AG04449 (cell line): ENCODE measurements at regions not wholly inside any gene's neighbourhood (a gene's known extent, or its start where the extent isn't known, plus 50 kb on each side); places are given as distances from the start of the nearest gene placed in this dataset.

Experiments used
- CTCF ChIA-PET: fragments of 350-600 bp; formaldehyde crosslinking; extraction: SDS; loops from one replicate; lab custom pipeline; 2021; ENCODE audit warnings: antibody characterized with exemption; lab: Yijun Ruan, JAX
- POLR2A ChIA-PET: fragments of 400-600, 350-600 bp; formaldehyde crosslinking; extraction: SDS; loops from one replicate; lab custom pipeline; 2020; ENCODE audit warnings: antibody characterized with exemption, inconsistent platforms; lab: Yijun Ruan, JAX
- DNase-seq: peaks from one replicate; pipeline ENCODE4 v3.0.0-alpha.2; 2010; ENCODE audit warnings: low read depth, low spot score
- H3K4me3 ChIP-seq: 2 replicates; pipeline ENCODE4 v1.5.1; 2011; ENCODE audit warnings: low read depth, mild to moderate bottlenecking, control low read depth, low read length
- TF ChIP-seq, protein P1 (sequence below): IDR thresholded peaks from one replicate; pipeline ENCODE4 v1.5.1; 2011; ENCODE audit warnings: mild to moderate bottlenecking, moderate library complexity, low read length, control low read depth, inconsistent platforms; ENCODE audit not compliant: insufficient read depth; ENCODE audit errors: missing control alignments

DNA sequence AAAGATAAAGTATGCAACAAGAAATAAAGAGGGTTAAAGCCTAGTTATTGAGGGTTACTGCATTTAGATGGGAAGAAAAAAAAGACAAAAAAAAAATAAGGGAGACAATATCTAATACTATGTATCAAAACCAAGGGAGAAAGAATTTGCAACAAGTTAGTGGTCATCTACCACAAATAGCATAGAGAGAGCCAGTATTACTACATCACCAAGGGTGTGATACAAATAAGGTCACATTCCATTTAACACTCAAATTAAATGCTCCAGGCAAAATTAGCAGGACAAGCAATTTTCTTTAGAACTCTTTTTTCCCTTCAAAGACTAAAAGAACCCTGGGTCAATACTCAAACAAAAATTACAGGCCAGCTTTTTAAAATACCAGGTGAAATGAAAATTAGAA lies 115.1 kb upstream of the GULP1 start:
- no peak for DNase-seq
- no peak overlapping the region for H3K4me3 ChIP-seq
- ChIA-PET POLR2A (no interaction called here), CTCF (no interaction called here)
- TF ChIP-seq, protein P1, sequence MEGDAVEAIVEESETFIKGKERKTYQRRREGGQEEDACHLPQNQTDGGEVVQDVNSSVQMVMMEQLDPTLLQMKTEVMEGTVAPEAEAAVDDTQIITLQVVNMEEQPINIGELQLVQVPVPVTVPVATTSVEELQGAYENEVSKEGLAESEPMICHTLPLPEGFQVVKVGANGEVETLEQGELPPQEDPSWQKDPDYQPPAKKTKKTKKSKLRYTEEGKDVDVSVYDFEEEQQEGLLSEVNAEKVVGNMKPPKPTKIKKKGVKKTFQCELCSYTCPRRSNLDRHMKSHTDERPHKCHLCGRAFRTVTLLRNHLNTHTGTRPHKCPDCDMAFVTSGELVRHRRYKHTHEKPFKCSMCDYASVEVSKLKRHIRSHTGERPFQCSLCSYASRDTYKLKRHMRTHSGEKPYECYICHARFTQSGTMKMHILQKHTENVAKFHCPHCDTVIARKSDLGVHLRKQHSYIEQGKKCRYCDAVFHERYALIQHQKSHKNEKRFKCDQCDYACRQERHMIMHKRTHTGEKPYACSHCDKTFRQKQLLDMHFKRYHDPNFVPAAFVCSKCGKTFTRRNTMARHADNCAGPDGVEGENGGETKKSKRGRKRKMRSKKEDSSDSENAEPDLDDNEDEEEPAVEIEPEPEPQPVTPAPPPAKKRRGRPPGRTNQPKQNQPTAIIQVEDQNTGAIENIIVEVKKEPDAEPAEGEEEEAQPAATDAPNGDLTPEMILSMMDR = no peak

DNA sequence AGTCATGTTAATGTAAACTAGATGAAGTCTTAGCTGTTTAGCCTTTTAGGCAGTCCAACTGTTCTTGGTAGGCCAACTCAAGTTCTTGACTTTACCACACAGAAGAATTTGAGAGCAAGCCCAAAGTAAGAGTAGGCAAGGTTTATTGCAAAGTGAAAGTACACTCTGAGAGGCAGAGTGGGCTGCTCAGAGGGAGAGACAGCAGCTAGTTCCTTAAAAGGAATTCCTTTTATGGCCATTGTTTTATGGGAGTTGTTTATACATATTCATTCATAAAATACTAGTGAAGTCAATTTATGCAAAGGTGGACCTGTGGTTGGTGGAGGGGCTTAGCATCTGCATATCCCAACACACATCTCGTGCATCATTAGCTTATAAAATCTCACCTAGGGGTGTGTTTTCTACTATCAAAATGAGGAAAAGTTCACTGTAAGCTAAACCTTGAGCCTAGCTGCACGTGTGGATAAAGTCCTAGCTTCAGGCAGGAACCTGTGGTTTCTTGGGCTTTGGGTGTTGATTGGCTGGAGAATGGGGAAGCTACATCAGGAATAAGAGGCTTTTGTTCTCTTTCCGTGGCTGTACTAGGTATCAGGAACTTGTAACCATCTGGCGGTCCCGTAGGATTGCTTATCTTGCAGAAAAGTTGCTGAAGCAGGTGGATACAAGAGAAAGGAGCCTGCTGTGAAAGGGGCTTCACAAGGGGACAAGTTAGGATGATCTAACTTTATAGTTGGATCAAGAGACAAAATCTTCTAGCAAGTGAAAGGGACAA lies 110.4 kb upstream of the GULP1 start:
- DNase-seq = no peak
- ChIA-PET CTCF (no interaction called here), POLR2A (no interaction called here)
- no peak overlapping the region for H3K4me3 ChIP-seq
- TF ChIP-seq, protein P1 = no peak

DNA sequence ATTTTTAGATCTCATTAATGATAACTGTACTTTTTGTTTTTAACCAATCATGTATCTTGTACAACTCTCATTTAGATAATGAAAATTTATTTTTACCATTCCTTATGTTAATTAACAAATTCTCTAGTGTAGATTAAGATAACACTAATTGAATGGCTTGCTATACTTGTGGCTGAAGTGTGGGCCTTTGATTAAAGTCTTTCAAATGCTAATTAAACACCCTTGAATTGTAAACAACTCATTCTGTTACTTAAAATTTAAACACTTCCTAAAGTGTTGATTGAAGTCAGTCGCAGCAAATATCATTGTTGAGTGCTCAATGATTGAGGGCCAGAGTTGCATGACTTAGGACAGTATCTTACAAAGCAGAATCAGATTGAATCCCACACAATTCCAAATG lies 109.8 kb upstream of the GULP1 start:
- POLR2A ChIA-PET = no interaction called here
- TF ChIP-seq, protein P1 = no peak
- CTCF ChIA-PET = no interaction called here

DNA sequence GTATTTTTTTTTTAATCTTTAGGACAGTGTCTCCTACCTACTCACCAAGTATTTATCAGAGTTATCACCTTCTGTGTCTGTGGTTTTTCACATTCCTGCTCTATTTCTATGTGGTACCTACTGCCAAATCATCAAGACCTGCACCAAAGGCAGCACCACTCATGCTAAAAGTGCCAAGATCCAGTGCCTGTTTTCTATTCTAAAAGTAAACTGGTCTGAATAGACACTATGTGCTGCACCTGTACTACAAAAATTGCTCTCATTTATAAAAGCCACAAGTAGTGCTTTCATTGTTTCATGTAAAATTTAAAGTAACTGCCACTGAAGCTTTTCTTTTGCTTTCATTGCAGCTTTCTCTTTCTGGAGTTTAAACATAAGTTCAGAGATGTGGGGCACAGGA lies 103.9 kb upstream of the GULP1 start:
- ChIA-PET CTCF (interaction anchor here (1.7 kb wide), 1 partner anchor 11 kb away, joined by 5 read pairs; no protein-coding TSS in a partner anchor), POLR2A (no interaction called here)
- no peak overlapping the region for H3K4me3 ChIP-seq
- DNase-seq = no peak
- TF ChIP-seq, protein P1 = no peak

More for the DNA sequence above, 109.8 kb upstream of the GULP1 start:
- H3K4me3 ChIP-seq = no peak overlapping the region
- DNase-seq = no peak

DNA sequence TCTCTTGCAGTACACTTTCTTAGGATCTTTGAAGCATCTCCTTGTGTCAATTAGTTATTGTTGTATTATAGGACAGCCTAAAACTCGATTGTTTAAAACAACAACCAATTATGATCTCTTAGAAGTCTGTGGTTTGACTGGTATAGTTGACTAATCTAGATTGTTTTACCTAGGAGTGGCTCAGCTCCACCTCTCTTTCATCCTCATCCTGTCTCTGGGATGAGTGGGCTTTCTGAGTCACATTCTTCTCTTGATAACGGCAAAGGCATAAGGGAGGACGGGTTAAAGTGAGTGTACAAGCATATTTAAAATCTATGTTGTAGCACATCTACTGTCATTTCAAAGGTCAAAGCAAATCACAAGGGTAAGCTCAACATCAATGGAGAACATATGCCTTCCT lies 102.3 kb upstream of the GULP1 start:
- ChIA-PET CTCF (no interaction called here), POLR2A (no interaction called here)
- DNase-seq = no peak
- no peak overlapping the region for H3K4me3 ChIP-seq
- TF ChIP-seq, protein P1 = no peak

DNA sequence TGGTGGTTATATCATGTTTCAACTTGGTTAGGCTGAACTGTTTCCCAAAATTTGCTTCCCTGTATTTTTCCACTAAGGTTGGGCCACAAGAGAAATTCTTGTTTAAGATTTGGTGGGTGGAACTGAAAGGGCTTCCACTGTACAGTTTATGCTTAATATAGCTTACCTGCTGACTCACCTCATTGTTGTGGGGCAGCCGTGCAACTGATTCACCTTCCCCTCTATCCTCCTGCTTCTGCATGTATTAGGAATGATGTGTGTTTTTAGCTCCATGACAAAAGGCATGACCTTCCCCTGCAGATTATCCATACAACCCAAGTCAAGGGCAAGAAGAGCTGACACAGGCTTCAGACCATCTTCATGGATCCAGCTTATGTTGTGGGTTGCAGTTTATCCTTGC lies 98.4 kb upstream of the GULP1 start:
- no peak for DNase-seq
- TF ChIP-seq, protein P1 = no peak
- ChIA-PET CTCF (no interaction called here), POLR2A (no interaction called here)
- no peak overlapping the region for H3K4me3 ChIP-seq
